Medulla oblongata (tissue), 1 donor: ENCODE measurements at regions not wholly inside any gene's neighbourhood (a gene's known extent, or its start where the extent isn't known, plus 50 kb on each side); places are given as distances from the start of the nearest gene placed in this dataset.

Experiments
- DNase-seq: peaks from one replicate; pipeline ENCODE4 v3.0.0-alpha.2; 2015; ENCODE audit errors: extremely low spot score

DNA sequence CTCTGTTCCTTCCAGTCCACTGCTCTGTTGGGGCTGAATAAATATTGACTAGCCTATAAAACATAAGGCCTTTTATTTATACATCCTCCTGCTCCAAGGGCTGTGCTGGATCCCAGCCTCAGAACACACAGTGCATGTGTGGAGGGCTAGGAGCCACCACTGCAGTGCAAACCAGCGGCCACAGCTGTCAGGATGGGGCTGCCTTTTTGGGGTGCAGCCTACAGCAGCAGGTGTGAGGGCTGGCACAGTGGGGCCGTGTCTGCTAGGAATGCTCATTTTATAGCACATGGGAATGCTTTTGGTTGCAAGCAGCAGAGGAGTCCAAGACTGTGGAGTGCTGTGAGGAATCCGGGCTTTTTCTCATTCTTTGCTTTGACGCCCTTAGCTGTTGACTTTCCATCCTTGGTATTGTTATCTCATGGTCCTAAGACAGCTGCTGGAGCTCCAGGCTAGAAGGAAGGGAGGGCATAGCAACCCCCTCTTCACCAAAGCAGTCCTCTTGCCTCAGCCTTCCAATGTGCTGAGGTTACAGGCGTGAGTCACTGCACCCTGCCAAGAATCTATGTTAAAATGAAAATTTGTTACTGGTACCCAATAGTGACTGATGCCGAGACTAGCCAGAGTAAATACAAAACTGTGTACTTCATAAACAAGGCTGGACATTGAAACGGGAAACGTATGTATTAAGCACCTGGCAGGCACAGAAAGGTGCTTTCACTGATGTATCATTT lies 334.3 kb upstream of the GATB start:
- no peak for DNase-seq

DNA sequence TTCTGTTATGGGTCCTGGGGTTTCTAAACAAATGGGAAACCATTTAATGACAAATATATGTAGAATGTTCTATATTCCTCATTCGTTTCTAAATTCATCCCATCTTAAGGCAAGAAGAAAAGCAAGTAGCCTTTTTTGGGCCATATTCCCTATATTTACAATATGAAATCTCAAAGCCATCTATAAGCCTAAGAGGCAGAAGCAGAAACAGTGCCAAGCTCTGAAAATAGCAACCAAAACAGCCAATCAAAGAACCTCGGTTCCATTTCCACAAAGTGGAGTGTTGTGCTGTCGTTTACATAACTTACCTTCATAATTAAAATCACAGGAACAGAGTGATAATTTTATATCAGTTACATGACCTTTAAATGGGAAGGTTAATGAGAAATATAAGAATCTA lies 330.6 kb upstream of the GATB start:
- DNase-seq: no peak

DNA sequence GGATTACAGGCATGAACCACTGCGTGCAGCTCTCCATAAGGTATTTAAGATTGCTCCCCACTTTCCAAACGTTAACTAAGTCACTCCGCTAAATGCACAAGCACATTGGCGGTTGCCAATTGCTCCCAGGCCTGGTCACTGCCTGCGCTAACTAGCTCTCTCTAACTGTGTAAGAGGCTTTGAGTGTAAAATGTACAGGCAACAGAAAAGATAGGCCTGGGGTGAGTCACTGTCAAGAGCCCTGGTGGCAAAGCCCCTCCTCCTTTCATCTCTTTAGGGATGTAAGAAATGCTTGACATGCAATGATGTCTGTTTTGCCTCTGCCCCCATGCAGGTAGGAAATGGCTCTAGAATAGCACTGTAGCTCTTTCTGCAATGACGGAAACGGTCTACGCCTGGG lies 329.7 kb upstream of the GATB start:
- no peak for DNase-seq

DNA sequence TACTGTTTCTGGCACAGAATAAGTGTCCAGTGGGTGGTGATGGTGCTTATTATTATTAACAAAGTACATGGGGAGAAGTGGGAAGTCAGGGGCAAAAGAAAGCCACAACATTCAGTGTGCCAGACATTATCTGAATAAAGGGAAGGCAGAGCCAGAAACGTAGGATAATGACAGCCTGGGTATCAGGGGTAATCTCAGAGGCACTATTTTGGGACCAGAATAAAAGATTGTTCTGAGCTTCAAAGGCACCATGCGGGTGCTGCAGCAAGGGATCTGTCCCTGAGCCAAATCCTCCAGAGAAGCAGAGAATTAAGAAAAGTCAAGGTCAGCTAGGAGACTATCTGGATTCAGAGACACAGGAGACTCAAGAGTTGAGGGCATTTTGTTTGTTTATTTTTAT lies 328.8 kb upstream of the GATB start:
- no peak for DNase-seq

DNA sequence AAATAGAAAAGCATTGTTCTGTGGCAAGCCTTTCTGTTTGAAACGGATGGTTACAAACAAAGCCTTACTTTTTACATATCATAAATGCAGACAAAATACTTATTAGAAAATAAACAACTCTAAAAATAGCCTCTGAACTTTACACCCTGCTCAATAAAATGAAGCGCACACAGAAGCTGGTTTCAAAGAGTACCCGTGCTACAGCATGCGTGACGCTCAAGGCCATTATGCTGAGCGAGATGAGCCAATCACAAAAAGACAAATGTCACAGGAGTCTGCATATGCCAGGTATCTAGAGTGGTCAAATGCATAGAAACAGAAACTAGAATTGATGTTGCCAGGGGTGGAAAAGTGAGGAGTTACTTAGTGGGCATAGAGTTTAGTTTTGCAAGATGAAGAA lies 326.5 kb upstream of the GATB start:
- DNase-seq: no peak

GRCh38 chr4:152085657-152086056 lies 324.9 kb upstream of the GATB start:
- DNase-seq: no peak

- no peak for DNase-seq
Measured at GRCh38 chr4:152083338-152083737, 322.5 kb upstream of the GATB start.

- no peak for DNase-seq
Measured at GRCh38 chr4:152081024-152081423, 320.2 kb upstream of the GATB start.

GRCh38 chr4:152079543-152080293 lies 318.9 kb upstream of the GATB start:
- DNase-seq: no peak

DNA sequence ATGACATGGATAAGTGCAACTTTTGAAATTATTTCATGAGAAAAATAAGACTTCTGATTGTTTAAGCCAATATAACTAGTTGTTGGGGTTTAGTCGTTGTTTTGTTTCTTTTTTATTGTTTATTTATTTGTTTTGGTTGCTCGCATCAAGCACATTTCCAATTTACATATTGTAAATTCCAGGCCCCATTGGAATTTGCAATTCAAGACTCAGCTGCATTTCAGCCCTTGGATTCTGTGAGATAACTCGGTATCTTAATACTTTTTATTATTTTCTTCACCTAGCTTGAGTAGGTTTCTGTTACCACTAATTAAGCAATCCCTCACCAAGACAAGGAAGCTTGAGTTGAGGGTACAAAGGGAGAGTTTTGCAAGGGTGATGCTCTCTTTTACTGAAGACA lies 318.3 kb upstream of the GATB start:
- DNase-seq: no peak

GRCh38 chr4:152077582-152077981 lies 316.8 kb upstream of the GATB start:
- no peak for DNase-seq

- DNase-seq: no peak
Measured at GRCh38 chr4:152075253-152075928, 314.6 kb upstream of the GATB start.

DNA sequence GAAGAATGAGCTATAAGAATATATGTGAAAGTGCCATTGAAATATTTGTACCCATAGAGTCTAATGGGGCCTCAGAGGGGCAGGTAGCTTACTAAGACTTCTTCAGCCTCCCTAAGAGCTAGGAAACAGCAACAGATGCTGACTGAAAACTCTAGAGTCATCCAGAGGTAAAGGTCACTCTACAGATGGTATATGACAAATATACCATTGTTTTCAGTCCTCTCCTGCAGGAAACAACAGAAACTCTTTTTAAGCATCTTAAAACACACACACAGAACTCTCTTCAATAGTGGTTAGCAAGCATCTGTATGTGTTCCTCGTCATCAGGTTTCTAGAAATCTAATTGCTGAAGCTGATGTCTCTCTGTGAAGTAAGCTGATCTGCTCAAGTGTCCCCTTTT lies 313.8 kb upstream of the GATB start:
- DNase-seq: no peak

DNA sequence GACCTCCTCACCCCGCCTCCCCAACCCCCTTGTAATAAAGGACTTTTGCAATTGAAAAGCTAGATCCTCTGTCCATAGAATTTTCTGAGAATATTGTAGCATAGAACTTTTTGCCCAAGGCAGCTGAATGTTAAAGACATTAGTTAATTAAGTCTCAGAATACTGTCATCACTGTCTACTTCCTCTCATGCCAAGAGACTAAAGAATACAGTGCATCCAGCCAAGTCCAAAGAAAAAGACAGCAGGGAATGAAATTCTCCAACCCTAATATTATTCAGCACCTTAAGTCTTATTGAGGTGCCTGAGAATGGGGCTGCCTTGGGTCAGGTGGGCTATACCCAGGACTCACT lies 313.3 kb upstream of the GATB start:
- DNase-seq: no peak

- DNase-seq: peak; percentile 6
Measured at GRCh38 chr4:152073351-152074087, 312.7 kb upstream of the GATB start.

- DNase-seq: no peak
Measured at GRCh38 chr4:152072906-152073305, 312.1 kb upstream of the GATB start.

GRCh38 chr4:152072001-152072485 lies 311.2 kb upstream of the GATB start:
- DNase-seq: no peak

DNA sequence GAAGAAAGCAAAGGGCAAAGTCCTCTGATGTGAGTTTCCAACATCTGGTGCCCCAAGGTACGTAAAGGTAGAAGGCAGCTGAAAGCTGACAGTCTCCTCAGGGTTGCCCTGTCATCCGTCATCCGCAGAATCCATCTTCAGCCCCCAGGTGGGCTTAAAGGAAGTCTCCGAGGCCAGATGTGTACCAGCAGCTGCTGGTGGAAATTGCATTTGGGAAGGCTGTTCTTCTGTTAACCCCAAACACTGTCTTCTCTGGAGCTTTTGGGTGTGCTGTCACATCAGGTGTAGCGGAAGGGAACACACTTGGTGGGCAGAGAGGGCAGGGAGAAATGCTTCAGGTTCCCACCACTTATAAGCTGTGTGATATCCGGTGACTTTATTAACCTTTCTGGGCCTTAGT lies 310.0 kb upstream of the GATB start:
- DNase-seq: no peak

DNA sequence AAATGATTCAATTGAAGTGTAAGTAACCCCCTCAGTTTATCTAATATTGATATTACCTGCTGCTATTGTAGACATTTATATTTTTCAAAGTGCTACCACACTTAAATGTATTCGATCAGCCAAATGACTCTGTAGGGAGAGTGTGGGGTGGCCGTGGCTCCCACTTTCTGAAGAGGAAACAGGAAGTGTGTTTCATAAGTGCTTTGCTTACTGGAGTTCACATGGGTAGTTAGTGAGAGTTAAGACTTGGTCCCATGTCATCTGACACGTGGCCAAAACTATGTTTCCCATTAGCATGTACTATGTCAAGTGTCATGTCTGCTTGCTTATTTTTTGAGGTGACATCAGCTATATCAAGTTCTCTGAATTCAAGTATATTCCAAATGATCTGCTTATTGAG lies 308.1 kb upstream of the GATB start:
- DNase-seq: no peak

GRCh38 chr4:152065545-152065944 lies 304.7 kb upstream of the GATB start:
- no peak for DNase-seq

DNA sequence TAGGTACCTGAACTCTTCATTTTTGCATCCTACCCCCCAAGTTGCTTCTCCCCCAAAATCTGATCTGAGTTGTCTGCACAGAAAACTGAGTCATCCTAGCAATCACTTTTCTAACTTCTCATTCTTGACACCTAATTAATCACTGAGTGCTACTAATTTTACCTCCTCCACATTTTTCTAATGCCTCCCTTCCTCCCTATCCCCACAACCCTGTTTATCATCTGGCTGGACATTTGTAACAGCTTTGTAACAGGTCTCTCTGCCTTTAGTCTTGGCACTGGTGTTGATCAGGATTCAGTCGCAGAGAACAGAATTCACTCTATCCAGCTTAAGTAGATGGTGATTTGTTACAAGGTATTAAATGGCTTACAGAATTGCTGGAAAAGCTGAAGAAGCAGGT lies 303.9 kb upstream of the GATB start:
- DNase-seq: no peak

DNA sequence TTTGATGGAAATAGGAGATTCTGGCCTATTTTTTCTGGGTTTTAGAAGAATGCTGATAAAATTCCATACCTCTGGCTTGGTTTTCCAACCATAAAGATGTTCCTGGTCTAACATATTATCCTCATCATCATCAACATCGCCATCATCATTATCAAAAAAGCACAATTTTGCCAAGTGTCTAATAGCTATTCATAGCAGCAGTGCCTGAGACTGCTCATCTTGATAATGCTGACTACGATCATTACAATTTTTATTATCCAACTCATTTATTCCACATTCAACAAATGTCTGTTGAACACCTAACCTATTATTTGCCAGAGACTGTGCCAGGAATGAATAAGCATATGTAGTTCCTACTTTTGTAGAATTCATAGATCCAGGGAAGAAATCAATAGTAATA lies 303.5 kb upstream of the GATB start:
- no peak for DNase-seq
